ENCODE measurements at regions not wholly inside any gene's neighbourhood (a gene's known extent, or its start where the extent isn't known, plus 50 kb on each side); places are given as distances from the start of the nearest gene placed in this dataset.
A peak's percentile ranks its signal among the peaks of the same experiment; 100 is the strongest.

GRCh38 chr14:43896044-43896443 lies 611.0 kb downstream of the FSCB start:
- Histone ChIP-seq H3K79me2 (ENCODE audit: control insufficient read depth, low read length) (no peaks in the 10 kb centered on the region), H3K36me3 (ENCODE audit: control insufficient read depth, low read length) (no peaks in the 10 kb centered on the region), H3F3A (ENCODE audit: control insufficient read depth, insufficient read depth) (no peaks in the 10 kb centered on the region), H3K27ac (ENCODE audit: low read depth, low read length) (no peak overlapping the region), H3K9me3 (ENCODE audit: control insufficient read depth, insufficient read depth, low read length) (no peaks in the 10 kb centered on the region), H3K4me3 (ENCODE audit: low read length) (no peak overlapping the region), H4K20me1 (ENCODE audit: control insufficient read depth, insufficient read depth, low read depth, low read length) (no peaks in the 10 kb centered on the region), H3K4me1 (ENCODE audit: control insufficient read depth, low read length) (no peaks in the 10 kb centered on the region), H3K4me2 (ENCODE audit: low read length) (no peak overlapping the region), H3K27me3 (ENCODE audit: control insufficient read depth, low read length) (no peaks in the 10 kb centered on the region), H3K9me2 (replicated peaks; ENCODE audit: control insufficient read depth, low read length) (no peaks in the 10 kb centered on the region)
- no peak for TF ChIP-seq EZH2phosphoT487 (IDR thresholded peaks at IDR 0.05; ENCODE audit: borderline replicate concordance, low read length)
- no peak for TF ChIP-seq CTCF (IDR thresholded peaks at IDR 0.05; ENCODE audit: low read depth, low read length, poor library complexity, severe bottlenecking)

- no peaks in the 10 kb centered on the region for H3K4me1 ChIP-seq (ENCODE audit: control insufficient read depth, low read length)
- H3K79me2 ChIP-seq (ENCODE audit: control insufficient read depth, low read length) = no peaks in the 10 kb centered on the region
- no peaks in the 10 kb centered on the region for H4K20me1 ChIP-seq (ENCODE audit: control insufficient read depth, insufficient read depth, low read depth, low read length)
- H3F3A ChIP-seq (ENCODE audit: control insufficient read depth, insufficient read depth) = no peaks in the 10 kb centered on the region
- H3K9me2 ChIP-seq (replicated peaks; ENCODE audit: control insufficient read depth, low read length) = no peaks in the 10 kb centered on the region
- H3K4me3 ChIP-seq (ENCODE audit: low read length) = no peak overlapping the region
- no peaks in the 10 kb centered on the region for H3K27me3 ChIP-seq (ENCODE audit: control insufficient read depth, low read length)
- H3K36me3 ChIP-seq (ENCODE audit: control insufficient read depth, low read length) = no peaks in the 10 kb centered on the region
- no peaks in the 10 kb centered on the region for H3K9me3 ChIP-seq (ENCODE audit: control insufficient read depth, insufficient read depth, low read length)
- H3K27ac ChIP-seq (ENCODE audit: low read depth, low read length) = no peak overlapping the region
- TF ChIP-seq EZH2phosphoT487 (IDR thresholded peaks at IDR 0.05; ENCODE audit: borderline replicate concordance, low read length) (no peak), CTCF (IDR thresholded peaks at IDR 0.05; ENCODE audit: low read depth, low read length, poor library complexity, severe bottlenecking) (peak; percentile 80)
- H3K4me2 ChIP-seq (ENCODE audit: low read length) = no peak overlapping the region
Measured at GRCh38 chr14:43894534-43894933, 612.5 kb downstream of the FSCB start.

- no peaks in the 10 kb centered on the region for H3K79me2 ChIP-seq (ENCODE audit: control insufficient read depth, low read length)
- H4K20me1 ChIP-seq (ENCODE audit: control insufficient read depth, insufficient read depth, low read depth, low read length) = no peaks in the 10 kb centered on the region
Measured at GRCh38 chr14:43887523-43887922, 619.6 kb downstream of the FSCB start.

More at GRCh38 chr14:43887523-43887922, 619.6 kb downstream of the FSCB start:
- Histone ChIP-seq H3K36me3 (ENCODE audit: control insufficient read depth, low read length) (no peaks in the 10 kb centered on the region), H3K27ac (ENCODE audit: low read depth, low read length) (no peak overlapping the region), H3K4me2 (ENCODE audit: low read length) (no peak overlapping the region), H3K9me2 (replicated peaks; ENCODE audit: control insufficient read depth, low read length) (no peaks in the 10 kb centered on the region), H3K4me1 (ENCODE audit: control insufficient read depth, low read length) (no peaks in the 10 kb centered on the region), H3K4me3 (ENCODE audit: low read length) (no peak overlapping the region), H3K27me3 (ENCODE audit: control insufficient read depth, low read length) (no peaks in the 10 kb centered on the region), H3F3A (ENCODE audit: control insufficient read depth, insufficient read depth) (no peaks in the 10 kb centered on the region), H3K9me3 (ENCODE audit: control insufficient read depth, insufficient read depth, low read length) (no peaks in the 10 kb centered on the region)
- TF ChIP-seq CTCF (IDR thresholded peaks at IDR 0.05; ENCODE audit: low read depth, low read length, poor library complexity, severe bottlenecking) (no peak), EZH2phosphoT487 (IDR thresholded peaks at IDR 0.05; ENCODE audit: borderline replicate concordance, low read length) (no peak)
